ENCODE measurements at regions not wholly inside any gene's neighbourhood (a gene's known extent, or its start where the extent isn't known, plus 50 kb on each side); places are given as distances from the start of the nearest gene placed in this dataset.

DNA sequence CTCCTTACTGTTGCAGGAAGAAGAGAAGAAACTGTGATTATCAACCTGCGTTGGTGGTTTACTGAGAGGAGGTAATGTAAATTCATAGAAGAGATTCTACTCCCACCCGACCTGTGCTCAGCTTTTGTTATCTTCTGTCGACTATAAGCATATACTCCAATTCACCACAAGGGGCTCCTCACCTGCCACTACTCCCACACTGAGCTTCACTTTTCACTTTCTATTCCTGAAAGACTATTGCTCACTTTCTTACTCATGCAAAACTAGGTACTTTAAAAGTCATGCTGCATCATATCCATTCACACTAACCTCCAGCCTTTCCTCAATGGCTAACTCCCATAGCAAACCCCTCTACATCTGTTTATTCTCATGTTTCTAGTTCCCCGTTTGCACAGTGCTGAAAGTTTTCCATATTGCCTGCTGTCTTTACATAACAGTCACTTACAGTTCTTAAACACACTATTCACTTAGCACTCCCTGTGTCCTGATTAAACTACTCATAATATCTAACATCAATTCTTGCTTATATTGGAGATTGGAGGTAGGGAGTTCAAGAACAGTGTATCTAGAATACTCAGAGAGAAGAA lies 1062.6 kb downstream of the NR2F1-AS1 start:
- TF ChIP-seq, protein P1, sequence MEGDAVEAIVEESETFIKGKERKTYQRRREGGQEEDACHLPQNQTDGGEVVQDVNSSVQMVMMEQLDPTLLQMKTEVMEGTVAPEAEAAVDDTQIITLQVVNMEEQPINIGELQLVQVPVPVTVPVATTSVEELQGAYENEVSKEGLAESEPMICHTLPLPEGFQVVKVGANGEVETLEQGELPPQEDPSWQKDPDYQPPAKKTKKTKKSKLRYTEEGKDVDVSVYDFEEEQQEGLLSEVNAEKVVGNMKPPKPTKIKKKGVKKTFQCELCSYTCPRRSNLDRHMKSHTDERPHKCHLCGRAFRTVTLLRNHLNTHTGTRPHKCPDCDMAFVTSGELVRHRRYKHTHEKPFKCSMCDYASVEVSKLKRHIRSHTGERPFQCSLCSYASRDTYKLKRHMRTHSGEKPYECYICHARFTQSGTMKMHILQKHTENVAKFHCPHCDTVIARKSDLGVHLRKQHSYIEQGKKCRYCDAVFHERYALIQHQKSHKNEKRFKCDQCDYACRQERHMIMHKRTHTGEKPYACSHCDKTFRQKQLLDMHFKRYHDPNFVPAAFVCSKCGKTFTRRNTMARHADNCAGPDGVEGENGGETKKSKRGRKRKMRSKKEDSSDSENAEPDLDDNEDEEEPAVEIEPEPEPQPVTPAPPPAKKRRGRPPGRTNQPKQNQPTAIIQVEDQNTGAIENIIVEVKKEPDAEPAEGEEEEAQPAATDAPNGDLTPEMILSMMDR (IDR thresholded peaks at IDR 0.05; ENCODE audit: insufficient read depth, low read depth, low read length), result peak; percentile 75
- H3K4me3 ChIP-seq (ENCODE audit: low read depth, low read length), result no peak overlapping the region
- peak; percentile 60 for DNase-seq (ENCODE audit: low read depth)

- H3K4me3 ChIP-seq (ENCODE audit: low read depth, low read length), result no peak overlapping the region
- TF ChIP-seq, protein P1 (IDR thresholded peaks at IDR 0.05; ENCODE audit: insufficient read depth, low read depth, low read length), result no peak
- DNase-seq (ENCODE audit: low read depth), result no peak
These were observed 1066.1 kb downstream of the NR2F1-AS1 start for GRCh38 chr5:92514896-92515295.

- DNase-seq (ENCODE audit: low read depth), result no peak
- no peak overlapping the region for H3K4me3 ChIP-seq (ENCODE audit: low read depth, low read length)
- TF ChIP-seq, protein P1 (IDR thresholded peaks at IDR 0.05; ENCODE audit: insufficient read depth, low read depth, low read length), result no peak
These were observed 1068.0 kb downstream of the NR2F1-AS1 start for GRCh38 chr5:92513067-92513466.

DNA sequence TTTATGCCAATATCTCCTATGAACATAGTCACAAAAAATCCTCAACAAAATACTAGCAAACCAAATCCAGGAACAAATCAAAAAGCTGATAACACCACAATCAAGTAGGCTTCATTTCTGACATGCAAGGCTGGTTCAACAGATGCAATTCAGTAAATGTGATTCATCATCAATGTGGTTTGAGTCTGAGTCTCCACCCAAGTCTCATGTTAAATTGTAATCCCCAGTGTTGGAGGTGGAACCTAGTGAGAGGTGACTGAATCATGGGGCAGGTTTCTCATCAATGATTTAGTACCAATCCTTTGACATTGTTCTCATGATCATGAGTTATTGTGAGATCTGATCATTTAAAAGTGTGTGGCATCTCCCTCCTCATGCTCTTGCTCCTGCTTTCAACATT lies 1072.7 kb downstream of the NR2F1-AS1 start:
- TF ChIP-seq, protein P1 (IDR thresholded peaks at IDR 0.05; ENCODE audit: insufficient read depth, low read depth, low read length), result no peak
- no peak overlapping the region for H3K4me3 ChIP-seq (ENCODE audit: low read depth, low read length)
- DNase-seq (ENCODE audit: low read depth), result no peak

DNA sequence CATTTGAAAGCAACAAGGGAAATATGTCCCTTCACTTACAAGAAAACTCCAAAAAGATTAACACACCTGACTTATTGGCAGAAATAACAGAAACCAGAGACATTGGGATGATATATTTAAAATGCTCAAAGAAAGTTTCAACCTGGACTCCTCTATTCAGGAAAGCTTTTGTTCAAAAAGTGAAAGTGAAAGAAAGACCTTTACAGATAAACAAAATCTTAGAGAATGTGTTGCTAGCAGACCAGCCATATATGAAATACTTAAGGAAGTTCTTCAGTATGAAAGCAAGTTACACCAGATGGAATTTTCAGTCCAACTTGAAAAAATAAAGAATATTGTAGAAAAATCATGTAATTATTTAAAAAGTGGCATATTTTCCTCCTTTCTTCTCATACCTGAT lies 1075.1 kb downstream of the NR2F1-AS1 start:
- peak; percentile 42 for DNase-seq (ENCODE audit: low read depth)
- TF ChIP-seq, protein P1 (IDR thresholded peaks at IDR 0.05; ENCODE audit: insufficient read depth, low read depth, low read length), result no peak
- H3K4me3 ChIP-seq (ENCODE audit: low read depth, low read length), result peak overlapping the region; percentile 48

DNA sequence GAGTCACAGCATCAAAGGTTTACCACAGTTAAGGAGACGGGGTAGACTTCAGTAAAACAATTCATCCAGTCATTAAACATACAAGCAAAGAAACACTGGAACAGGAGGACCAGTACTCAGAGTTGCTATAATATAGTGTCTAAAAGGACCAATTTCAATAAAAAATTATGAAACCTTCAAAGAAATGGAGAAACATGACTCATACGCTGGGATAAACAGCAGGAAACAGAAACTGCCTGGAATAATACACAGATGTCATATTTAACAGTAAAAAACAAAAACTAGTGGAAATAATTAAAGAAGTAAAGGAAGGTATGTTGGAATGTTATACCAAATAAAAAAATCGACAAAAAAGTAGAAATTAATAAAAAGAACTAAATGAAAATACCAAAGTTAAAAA lies 1075.9 kb downstream of the NR2F1-AS1 start:
- DNase-seq (ENCODE audit: low read depth), result peak; percentile 64
- TF ChIP-seq, protein P1 (IDR thresholded peaks at IDR 0.05; ENCODE audit: insufficient read depth, low read depth, low read length), result no peak
- no peak overlapping the region for H3K4me3 ChIP-seq (ENCODE audit: low read depth, low read length)

DNA sequence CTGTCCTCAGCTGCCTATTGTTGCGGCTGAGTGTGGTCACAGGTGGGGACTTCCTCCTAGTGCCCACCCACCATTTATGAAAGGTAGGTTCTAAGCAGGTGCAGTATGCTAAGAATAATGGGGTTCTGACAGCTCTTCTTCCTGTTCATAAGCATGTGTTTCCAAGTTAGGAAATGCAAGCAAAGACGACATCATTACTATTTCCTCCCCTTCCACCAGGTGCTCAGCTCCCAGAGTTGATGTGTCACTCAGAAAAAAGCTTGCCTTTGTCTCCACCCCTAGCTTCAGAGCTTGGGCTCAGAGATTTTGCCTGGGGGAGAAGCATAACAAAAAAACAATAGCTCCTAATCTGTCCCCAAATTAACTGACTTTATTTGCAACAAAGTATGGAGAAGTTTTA lies 1076.7 kb downstream of the NR2F1-AS1 start:
- no peak for DNase-seq (ENCODE audit: low read depth)
- H3K4me3 ChIP-seq (ENCODE audit: low read depth, low read length), result no peak overlapping the region
- TF ChIP-seq, protein P1 (IDR thresholded peaks at IDR 0.05; ENCODE audit: insufficient read depth, low read depth, low read length), result no peak
